ENCODE measurements at regions not wholly inside any gene's neighbourhood (a gene's known extent, or its start where the extent isn't known, plus 50 kb on each side); places are given as distances from the start of the nearest gene placed in this dataset.

DNA sequence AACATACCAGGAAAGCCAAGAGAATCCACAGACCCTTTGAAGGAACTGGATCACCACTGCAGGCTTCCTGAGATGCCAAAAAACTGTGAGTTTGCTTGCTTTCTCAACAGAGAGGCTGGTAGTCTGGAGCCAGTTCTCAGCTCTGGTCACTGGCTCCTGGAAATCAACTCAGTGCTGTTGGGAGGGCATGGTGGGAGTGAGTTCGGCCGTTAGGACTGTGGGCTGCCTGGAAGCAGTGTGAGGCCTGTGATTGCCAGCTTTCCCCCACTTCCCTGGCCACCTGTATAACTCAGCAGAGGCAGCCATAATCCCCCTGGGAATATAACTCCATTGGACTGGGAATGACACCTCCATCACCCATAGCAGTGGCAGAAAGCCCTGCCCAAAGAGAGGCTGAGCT is 122.0 kb upstream of the FSTL5 start:
- Histone ChIP-seq H3K27ac (no peak overlapping the region), H3K4me3 (no peak overlapping the region), H3K27me3 (no peaks in the 10 kb centered on the region), H3K4me1 (no peaks in the 10 kb centered on the region), H3K36me3 (no peaks in the 10 kb centered on the region), H3K9me3 (no peaks in the 10 kb centered on the region)
- intact Hi-C loops (cut with DNase I), result no loop called here
- TF ChIP-seq POLR2A (IDR thresholded peaks at IDR 0.05) (no peak), POLR2AphosphoS5 (IDR thresholded peaks at IDR 0.05) (no peak), EP300 (IDR thresholded peaks at IDR 0.05) (no peak)
- TF ChIP-seq, protein P1, sequence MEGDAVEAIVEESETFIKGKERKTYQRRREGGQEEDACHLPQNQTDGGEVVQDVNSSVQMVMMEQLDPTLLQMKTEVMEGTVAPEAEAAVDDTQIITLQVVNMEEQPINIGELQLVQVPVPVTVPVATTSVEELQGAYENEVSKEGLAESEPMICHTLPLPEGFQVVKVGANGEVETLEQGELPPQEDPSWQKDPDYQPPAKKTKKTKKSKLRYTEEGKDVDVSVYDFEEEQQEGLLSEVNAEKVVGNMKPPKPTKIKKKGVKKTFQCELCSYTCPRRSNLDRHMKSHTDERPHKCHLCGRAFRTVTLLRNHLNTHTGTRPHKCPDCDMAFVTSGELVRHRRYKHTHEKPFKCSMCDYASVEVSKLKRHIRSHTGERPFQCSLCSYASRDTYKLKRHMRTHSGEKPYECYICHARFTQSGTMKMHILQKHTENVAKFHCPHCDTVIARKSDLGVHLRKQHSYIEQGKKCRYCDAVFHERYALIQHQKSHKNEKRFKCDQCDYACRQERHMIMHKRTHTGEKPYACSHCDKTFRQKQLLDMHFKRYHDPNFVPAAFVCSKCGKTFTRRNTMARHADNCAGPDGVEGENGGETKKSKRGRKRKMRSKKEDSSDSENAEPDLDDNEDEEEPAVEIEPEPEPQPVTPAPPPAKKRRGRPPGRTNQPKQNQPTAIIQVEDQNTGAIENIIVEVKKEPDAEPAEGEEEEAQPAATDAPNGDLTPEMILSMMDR (IDR thresholded peaks at IDR 0.05), result no peak
- no peak for DNase-seq
- 85 to 93% methylated on average over 2 of the region's 2 CpGs for WGBS, 2 donors

DNA sequence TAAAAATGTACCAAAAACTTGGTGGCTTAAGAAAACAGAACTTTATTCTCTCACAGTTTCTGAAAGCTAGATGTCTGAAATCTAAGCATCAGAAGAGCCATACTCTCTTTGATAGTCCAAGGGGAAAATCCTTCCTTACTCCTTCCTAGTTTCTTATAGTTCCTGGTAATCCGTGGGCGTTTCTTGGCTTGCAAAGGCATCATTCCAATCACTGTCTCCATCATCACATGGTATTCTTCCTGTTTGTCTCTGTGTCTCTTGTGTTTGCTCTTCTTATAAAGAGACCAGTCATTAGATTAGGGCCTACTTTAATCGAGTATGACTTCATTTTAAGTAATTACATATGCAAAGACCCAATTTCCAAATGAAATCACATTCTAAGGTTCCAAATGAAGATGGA is 118.9 kb upstream of the FSTL5 start:
- Histone ChIP-seq H3K9me3 (no peaks in the 10 kb centered on the region), H3K27ac (no peak overlapping the region), H3K36me3 (no peaks in the 10 kb centered on the region), H3K4me3 (no peak overlapping the region), H3K27me3 (no peaks in the 10 kb centered on the region), H3K4me1 (no peaks in the 10 kb centered on the region)
- WGBS, 2 donors, result 61 to 71% methylated on average over 3 of the region's 3 CpGs
- intact Hi-C loops (cut with DNase I), result no loop called here
- TF ChIP-seq POLR2A (IDR thresholded peaks at IDR 0.05), result no peak
- TF ChIP-seq, protein P1 (IDR thresholded peaks at IDR 0.05), result no peak
- no peak for TF ChIP-seq POLR2AphosphoS5 (IDR thresholded peaks at IDR 0.05)
- TF ChIP-seq EP300 (IDR thresholded peaks at IDR 0.05), result no peak
- DNase-seq, result no peak

DNA sequence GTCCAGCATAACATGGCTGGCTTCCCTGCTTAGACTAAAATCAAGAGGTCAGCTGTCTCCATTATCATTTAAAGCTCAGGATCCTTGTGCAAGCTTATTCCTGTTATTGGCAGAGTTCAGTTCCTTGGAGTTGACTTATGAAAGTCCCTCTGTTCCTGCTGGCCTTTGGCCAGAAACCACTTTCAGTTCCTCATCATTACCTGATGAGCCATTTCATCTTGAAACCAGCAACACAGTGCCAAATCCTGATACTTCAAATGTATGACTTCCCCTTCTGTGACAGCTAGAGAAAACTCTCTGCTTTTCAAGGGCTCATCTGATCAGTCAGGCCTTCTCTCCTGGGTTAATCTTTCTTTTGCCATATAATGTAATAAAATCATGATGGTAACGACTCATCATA is 110.6 kb upstream of the FSTL5 start:
- Histone ChIP-seq H3K27me3 (no peaks in the 10 kb centered on the region), H3K36me3 (no peaks in the 10 kb centered on the region), H3K9me3 (no peaks in the 10 kb centered on the region), H3K4me1 (no peaks in the 10 kb centered on the region), H3K27ac (no peak overlapping the region), H3K4me3 (no peak overlapping the region)
- TF ChIP-seq POLR2A (IDR thresholded peaks at IDR 0.05) (no peak), EP300 (IDR thresholded peaks at IDR 0.05) (no peak), POLR2AphosphoS5 (IDR thresholded peaks at IDR 0.05) (no peak)
- TF ChIP-seq, protein P1 (IDR thresholded peaks at IDR 0.05), result no peak
- WGBS, 2 donors, result 15 to 58% methylated on average over 1 of the region's 1 CpG
- intact Hi-C loops (cut with DNase I), result no loop called here
- peak; percentile 72 for DNase-seq

DNA sequence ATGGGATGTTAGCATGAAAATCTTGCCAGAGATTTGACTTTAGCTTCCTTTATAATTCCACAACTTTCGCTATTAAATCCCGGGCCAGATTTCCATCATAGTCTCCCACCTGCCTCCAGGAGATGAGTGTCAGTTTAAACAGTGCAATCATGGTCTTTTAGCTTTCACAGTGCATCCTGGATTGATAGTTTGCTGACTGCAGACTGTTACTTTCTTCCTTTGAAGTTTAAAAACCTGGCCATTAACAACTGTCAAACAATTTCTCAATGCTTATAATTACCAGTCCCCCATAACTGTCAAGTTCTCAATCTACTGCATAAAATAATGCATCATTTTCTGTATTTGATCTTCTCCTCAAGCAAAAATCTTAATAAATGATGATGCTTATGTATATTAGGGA is 108.4 kb upstream of the FSTL5 start:
- TF ChIP-seq POLR2AphosphoS5 (IDR thresholded peaks at IDR 0.05), result no peak
- no peak for TF ChIP-seq POLR2A (IDR thresholded peaks at IDR 0.05)
- Histone ChIP-seq H3K36me3 (no peaks in the 10 kb centered on the region), H3K27me3 (no peaks in the 10 kb centered on the region), H3K27ac (no peak overlapping the region), H3K4me1 (no peaks in the 10 kb centered on the region), H3K9me3 (no peaks in the 10 kb centered on the region), H3K4me3 (no peak overlapping the region)
- 85 to 90% methylated on average over 2 of the region's 2 CpGs for WGBS, 2 donors
- intact Hi-C loops (cut with DNase I), result no loop called here
- DNase-seq, result no peak

DNA sequence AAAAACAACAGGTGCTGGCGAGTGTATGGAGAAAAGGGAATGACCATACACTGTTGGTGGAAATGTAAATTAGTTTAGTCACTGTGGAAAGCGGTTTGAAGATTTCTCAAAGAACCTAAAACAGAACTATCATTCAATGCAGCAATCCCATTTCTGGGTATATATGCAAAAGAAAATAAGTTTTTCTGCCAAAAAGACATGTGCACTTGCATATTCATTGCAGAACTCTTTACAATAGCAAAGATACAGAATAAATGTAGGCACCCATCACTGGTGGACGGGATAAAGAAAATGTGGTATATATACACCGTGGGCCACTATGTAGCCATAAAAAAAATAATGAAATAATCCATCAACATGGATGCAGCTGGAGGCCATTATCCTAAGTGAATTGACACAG is 105.1 kb upstream of the FSTL5 start:
- H3K4me1 ChIP-seq, result no peaks in the 10 kb centered on the region
- TF ChIP-seq POLR2A (IDR thresholded peaks at IDR 0.05) (no peak), EP300 (IDR thresholded peaks at IDR 0.05) (no peak), POLR2AphosphoS5 (IDR thresholded peaks at IDR 0.05) (no peak)
- TF ChIP-seq, protein P1 (IDR thresholded peaks at IDR 0.05), result no peak
- intact Hi-C loops (cut with DNase I), result no loop called here
- peaks cover 0 to 4% (median 2%) of the 10 kb centered on the region in 4 donors for H3K9me3 ChIP-seq
- H3K27me3 ChIP-seq, result no peaks in the 10 kb centered on the region
- H3K27ac ChIP-seq, result no peak overlapping the region
- no peaks in the 10 kb centered on the region for H3K36me3 ChIP-seq
- no peak overlapping the region for H3K4me3 ChIP-seq
- no peak for DNase-seq
- 90 to 92% methylated on average over 4 of the region's 4 CpGs for WGBS, 2 donors
